AG04450 (cell line): ENCODE measurements at regions not wholly inside any gene's neighbourhood (a gene's known extent, or its start where the extent isn't known, plus 50 kb on each side); places are given as distances from the start of the nearest gene placed in this dataset.
"Not testable (repeated sequence)": the region's sequence is repeated elsewhere in the genome, so short reads cannot be mapped to it uniquely, and the experiment has no call there.

Source experiments
- CTCF ChIA-PET: fragments of 300-600, 350-600 bp; formaldehyde crosslinking; extraction: SDS; loops from one replicate; lab custom pipeline; 2022; ENCODE audit warnings: antibody characterized with exemption, inconsistent platforms; lab: Charles Lee
- POLR2A ChIA-PET: fragments of 350-600 bp; formaldehyde crosslinking; extraction: SDS; loops from one replicate; lab custom pipeline; 2021; ENCODE audit warnings: antibody characterized with exemption, inconsistent platforms; lab: Yijun Ruan, JAX
- DNase-seq: peaks from one replicate; pipeline ENCODE4 v3.0.0-alpha.2; 2011; ENCODE audit warnings: low read depth, low spot score
- H3K27ac ChIP-seq: one replicate; pipeline ENCODE4 v1.5.1; 2012; ENCODE audit warnings: low read depth, low read length, control low read depth
- H3K27me3 ChIP-seq: one replicate; pipeline ENCODE4 v1.6.0; 2012; ENCODE audit warnings: low read length; ENCODE audit not compliant: control insufficient read depth, insufficient read depth
- H3K4me3 ChIP-seq: 2 replicates; pipeline ENCODE4 v1.5.1; 2011; ENCODE audit warnings: mild to moderate bottlenecking, low read depth, low read length, control low read depth
- H3K9me3 ChIP-seq: 2 replicates; pipeline ENCODE4 v1.5.1; 2012; ENCODE audit warnings: low read length; ENCODE audit not compliant: control insufficient read depth, insufficient read depth
- TF ChIP-seq, protein P1 (sequence below): IDR thresholded peaks from 2 replicates; pipeline ENCODE4 v1.5.1; 2011; ENCODE audit warnings: low read depth, low read length, control low read depth, inconsistent platforms

DNA sequence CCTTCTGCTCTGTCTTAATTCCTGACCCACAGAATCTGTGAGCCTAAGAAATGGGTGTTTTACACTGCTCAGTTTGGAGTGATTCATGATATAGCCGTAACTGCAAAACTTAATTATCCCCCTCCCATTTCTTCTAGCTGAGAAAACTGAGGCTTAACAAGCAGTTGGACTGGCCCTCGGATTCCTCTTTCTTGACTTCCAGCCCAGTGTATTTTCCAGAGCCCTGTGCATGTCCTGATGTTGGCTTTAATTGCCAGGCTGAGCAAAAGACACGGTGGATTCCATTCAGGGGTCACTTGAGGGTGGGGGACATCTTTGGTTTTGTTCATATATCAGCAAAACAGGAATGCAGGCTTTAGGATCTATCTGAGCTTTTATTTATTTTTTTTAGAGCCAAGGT, 489.8 kb downstream of the TYW1 start:
- H3K27ac ChIP-seq = no peak overlapping the region
- CTCF ChIA-PET = interaction anchor here (1.0 kb wide), 1 partner anchor 108 kb away, joined by 5 read pairs; no protein-coding TSS in a partner anchor
- no peak overlapping the region for H3K4me3 ChIP-seq
- H3K9me3 ChIP-seq = no peaks in the 10 kb centered on the region
- POLR2A ChIA-PET = no interaction called here
- DNase-seq = no peak
- TF ChIP-seq, protein P1, sequence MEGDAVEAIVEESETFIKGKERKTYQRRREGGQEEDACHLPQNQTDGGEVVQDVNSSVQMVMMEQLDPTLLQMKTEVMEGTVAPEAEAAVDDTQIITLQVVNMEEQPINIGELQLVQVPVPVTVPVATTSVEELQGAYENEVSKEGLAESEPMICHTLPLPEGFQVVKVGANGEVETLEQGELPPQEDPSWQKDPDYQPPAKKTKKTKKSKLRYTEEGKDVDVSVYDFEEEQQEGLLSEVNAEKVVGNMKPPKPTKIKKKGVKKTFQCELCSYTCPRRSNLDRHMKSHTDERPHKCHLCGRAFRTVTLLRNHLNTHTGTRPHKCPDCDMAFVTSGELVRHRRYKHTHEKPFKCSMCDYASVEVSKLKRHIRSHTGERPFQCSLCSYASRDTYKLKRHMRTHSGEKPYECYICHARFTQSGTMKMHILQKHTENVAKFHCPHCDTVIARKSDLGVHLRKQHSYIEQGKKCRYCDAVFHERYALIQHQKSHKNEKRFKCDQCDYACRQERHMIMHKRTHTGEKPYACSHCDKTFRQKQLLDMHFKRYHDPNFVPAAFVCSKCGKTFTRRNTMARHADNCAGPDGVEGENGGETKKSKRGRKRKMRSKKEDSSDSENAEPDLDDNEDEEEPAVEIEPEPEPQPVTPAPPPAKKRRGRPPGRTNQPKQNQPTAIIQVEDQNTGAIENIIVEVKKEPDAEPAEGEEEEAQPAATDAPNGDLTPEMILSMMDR = no peak
- H3K27me3 ChIP-seq = no peaks in the 10 kb centered on the region

DNA sequence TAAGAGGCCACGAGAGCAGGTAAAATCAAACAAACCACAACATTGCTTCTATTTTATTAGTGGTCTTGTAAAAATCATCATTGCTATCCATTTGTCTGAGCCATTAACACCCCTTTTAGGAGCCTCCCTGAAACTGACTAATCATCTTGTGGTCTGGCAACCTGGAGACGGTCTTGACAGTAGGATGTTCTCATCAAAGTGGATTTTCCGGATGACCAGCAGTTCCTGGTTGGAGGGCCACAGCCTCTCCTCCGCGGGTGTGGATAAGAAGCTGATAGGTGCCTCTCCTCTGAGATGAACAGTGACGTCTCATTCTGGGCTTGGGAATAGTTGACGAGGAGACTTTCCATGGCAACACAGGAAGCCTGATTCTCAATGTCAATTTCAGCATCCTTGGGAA, 490.7 kb downstream of the TYW1 start:
- POLR2A ChIA-PET = no interaction called here
- Histone ChIP-seq H3K4me3 (no peak overlapping the region), H3K9me3 (no peaks in the 10 kb centered on the region), H3K27ac (no peak overlapping the region), H3K27me3 (no peaks in the 10 kb centered on the region)
- CTCF ChIA-PET = no interaction called here
- TF ChIP-seq, protein P1 = no peak
- DNase-seq = no peak

DNA sequence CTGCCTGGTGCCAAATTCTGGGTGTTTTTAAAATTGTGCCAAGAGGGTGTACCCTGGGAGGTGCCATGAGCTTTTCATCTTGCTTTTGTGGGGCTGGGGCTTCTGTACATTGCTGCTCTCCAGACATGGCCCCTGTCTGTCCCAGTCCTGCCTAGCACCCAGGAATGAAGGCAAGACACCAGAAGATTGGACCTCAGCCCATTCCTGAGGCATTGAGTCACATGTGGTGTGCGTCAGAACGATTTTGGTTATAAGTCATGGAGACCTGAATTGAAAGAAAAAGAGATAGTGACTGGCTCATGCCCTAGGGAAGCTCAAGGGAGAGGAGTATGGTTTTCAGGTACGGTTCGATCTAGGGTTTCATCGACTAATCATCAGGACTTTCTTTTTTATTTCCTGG, 493.2 kb downstream of the TYW1 start:
- H3K9me3 ChIP-seq = peaks cover 7% of the 10 kb centered on the region; the same call in 1 of the 2 replicates
- no peaks in the 10 kb centered on the region for H3K27me3 ChIP-seq
- ChIA-PET CTCF (no interaction called here), POLR2A (no interaction called here)
- no peak overlapping the region for H3K4me3 ChIP-seq
- TF ChIP-seq, protein P1 = no peak
- DNase-seq = no peak
- H3K27ac ChIP-seq = no peak overlapping the region

DNA sequence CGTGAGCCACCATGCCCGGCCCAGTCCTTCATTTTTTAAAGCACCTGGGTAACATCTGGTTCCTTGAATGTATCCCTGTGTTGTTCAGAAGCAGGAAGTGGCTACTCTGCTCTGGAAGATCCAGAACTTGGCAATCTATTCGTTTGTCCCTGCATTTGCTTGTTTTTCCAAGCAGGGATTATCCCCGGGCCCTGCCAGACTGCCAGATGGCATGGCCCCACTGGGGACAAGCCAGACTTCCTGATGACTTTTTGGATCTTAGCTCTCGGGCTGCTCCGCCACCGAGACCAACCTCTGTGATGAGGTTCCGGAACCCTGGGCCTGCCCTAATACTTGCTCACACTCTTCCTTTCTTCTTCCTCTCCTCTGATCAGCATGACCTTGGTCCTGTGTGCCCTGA, 496.7 kb downstream of the TYW1 start:
- ChIA-PET POLR2A (no interaction called here), CTCF (no interaction called here)
- TF ChIP-seq, protein P1 = no peak
- DNase-seq = no peak
- Histone ChIP-seq H3K9me3 (peaks cover 19% of the 10 kb centered on the region), H3K27me3 (no peaks in the 10 kb centered on the region), H3K4me3 (no peak overlapping the region), H3K27ac (no peak overlapping the region)

DNA sequence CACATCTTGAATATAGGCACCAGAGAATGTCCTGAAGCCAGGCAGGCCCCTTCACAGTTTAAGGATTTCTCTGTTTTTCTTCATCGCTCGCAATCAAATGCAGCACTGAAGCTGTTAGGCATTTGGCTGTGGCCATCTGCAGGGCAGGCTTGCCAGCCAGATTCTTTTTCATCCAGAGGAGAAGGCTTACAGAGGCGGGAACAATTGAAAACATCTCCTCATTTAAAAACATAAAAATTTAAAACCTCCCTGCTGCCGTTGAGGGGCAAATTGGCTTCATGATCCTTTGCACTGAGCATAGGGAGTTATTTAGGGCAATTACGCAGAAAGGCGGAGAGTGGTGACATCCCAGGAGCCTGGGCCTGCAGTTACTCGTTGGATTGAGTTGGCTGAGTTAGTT, 500.0 kb downstream of the TYW1 start:
- Histone ChIP-seq H3K27ac (no peak overlapping the region), H3K9me3 (peaks cover 19% of the 10 kb centered on the region), H3K4me3 (no peak overlapping the region), H3K27me3 (no peaks in the 10 kb centered on the region)
- ChIA-PET CTCF (interaction anchor here (0.5 kb wide), 1 partner anchor 20 kb away, joined by 3 read pairs; no protein-coding TSS in a partner anchor), POLR2A (no interaction called here)
- DNase-seq = no peak
- TF ChIP-seq, protein P1 = no peak

DNA sequence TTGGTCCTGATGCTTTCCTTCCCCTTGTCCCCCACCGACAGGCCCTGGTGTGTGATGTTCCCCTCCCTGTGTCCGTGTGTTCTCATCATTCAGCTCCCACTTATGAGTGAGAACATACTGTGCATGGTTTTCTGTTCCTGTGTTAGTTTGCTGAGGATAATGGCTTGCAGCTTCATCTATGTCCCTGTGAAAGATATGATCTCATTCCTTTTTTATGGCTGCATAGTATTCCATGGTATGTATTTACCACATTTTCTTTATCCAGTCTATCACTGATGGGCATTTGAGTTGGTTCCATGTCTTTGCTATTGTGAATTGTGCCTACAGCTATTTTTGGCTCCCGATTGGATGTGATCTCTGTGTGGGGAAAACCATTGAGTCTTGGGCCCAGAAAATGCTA, 501.3 kb downstream of the TYW1 start:
- CTCF ChIA-PET, H3K27ac ChIP-seq, POLR2A ChIA-PET, H3K4me3 ChIP-seq, DNase-seq, H3K27me3 ChIP-seq: not testable (repeated sequence)
- peaks cover 19% of the 10 kb centered on the region for H3K9me3 ChIP-seq
